Pons (tissue), 1 donor: ENCODE measurements at regions not wholly inside any gene's neighbourhood (a gene's known extent, or its start where the extent isn't known, plus 50 kb on each side); places are given as distances from the start of the nearest gene placed in this dataset.
"Not testable (repeated sequence)": the region's sequence is repeated elsewhere in the genome, so short reads cannot be mapped to it uniquely, and the experiment has no call there.

ENCODE experiments used
- DNase-seq: peaks from one replicate; pipeline ENCODE4 v3.0.0-alpha.2; 2016; ENCODE audit warnings: low spot score

DNA sequence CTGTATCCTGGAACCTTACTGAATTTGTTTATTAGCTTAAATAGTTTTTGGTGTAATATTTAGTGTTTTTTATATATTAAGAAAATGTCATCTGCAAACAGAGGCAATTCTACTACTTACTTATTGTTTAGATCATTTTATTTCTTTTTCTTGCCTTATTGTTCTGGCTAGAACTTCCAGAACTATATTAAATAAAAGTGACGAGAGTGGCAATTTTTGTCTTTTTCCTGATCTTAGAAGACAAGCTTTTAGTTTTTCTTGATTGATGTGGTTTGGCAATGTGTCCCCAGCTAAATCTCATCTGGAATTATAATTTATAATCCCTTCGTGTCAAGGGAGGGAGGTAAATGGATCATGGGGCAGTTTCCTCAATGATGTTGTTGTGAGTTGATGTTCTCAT, 857.8 kb downstream of the SLC6A15 start:
- no peak for DNase-seq

DNA sequence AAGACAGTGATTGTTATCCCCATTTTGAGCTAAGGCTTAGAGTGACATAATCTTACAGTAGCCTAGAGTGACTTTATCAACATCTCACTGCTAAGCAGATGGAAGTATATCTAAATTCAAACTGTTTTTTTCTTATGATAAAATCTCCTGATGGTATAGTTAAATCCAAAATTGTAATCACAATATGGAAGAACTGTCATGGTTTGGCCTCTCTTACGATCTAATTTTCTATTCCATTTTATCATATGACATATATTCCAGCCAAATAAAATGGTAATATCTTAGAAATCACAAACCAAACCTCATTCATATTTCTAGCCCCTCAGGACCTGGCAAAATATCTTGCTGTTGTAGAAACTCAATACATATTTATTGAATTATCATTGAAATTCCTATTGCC, 864.7 kb downstream of the SLC6A15 start:
- DNase-seq: no peak

DNA sequence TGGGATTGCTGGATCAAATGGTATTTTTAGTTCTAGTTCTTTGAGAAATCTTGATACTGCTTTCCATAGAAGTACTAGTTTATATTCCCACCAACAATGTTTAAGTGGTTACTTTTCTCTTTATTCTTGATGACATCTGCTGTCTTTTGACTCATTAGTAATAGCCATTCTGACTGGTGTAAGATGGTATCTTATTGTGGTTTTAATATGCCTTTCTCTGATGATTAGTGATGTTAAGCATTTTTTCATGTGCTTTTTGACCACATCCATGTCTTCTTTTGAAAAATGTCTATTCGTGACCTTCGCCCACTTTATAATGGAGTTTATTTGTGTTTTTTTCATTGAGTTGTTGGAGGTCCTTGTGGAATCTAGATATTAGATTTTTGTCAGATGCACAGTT, 865.7 kb downstream of the SLC6A15 start:
- no peak for DNase-seq

DNA sequence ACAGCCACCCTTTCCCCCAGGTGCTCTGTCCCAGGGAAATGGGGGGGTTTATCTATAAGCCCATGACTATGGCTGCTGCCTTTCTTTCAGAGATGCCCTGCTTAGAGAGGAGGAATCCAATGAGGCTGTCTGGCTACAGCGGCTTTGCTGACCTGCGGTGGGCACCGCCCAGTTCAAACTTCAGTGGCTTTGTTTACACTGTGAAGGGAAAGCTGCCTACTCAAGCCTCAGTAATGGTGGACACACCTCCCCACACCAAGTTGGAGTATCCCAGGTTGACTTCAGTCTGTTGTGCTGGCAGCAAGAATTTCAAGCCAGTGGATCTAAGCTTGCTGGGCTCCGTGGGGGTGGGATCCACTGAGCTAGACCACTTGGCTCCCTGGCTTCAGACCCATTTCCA, 869.2 kb downstream of the SLC6A15 start:
- no peak for DNase-seq

DNA sequence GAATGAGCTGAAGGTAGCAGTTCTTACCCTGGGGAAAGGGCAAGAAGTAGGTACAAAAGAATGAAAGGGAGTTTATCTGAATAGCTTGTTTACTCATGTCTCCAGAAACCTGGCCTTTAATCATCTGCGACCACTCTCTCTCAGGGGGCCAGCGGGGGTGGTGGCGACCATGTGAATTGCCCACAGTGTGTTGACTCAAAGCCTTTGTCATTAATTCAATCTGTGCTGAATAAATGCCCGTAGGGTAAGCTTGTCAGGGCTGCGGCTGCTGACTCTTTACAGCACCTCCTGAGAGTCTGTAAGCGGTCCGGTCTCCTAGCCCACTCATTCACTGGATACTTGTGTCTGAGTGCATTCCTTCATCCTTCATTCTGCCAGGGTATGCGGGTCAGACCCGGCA, 874.4 kb downstream of the SLC6A15 start:
- no peak for DNase-seq

DNA sequence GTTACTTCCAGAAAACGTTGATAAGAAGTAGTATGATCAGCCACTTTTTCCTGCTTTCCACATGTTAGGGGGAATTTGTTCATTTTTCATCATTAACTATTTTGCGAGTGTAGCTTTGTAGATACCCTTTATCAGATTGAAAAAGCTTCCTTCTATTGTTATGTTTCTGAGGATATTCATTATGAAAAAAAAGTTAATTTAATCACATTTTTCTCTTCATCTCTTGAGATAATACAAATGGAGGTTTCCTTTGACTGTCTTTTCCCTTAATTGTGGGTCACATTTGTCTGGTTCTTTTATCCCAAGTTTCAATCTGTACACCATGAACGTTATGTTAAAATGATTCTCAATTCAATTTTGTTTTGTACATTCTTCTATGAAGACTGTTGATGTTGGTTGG, 875.7 kb downstream of the SLC6A15 start:
- no peak for DNase-seq

DNA sequence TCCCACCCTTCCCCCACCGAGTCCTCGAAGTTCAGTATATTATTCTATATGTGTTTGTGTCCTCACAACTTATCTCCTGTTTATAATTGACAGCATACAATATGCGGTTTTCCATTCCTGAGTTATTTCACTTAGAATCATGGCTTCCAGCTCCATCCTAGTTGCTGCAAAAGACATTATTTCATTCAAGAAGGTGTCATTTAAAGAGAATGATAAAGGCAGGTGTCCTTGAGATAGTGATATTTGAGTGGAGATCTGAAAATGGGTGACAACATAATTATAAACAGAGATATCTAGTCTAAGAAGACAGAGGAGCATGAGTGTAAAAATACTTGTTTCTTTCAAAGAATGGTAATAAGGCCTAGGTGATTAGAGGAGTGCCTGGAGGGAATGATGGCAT, 876.8 kb downstream of the SLC6A15 start:
- no peak for DNase-seq

DNA sequence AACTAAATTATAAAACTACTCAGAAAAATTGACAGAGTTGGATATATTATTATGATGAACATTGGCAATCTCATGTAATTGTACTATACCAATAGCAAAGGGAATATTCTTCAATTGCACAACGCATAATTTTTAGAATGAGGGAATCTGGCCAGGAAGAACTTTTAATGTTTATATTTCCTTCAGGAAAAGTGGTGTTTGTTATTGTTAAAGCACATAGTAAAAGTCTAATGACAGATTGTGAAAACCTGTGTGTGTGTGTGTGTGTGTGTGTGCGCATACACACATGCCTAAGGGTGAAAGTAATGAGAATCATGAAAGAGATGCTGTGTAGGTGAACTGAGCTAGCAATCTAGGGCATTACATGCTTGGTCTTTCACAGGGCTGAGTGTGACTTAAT, 877.7 kb downstream of the SLC6A15 start:
- no peak for DNase-seq

DNA sequence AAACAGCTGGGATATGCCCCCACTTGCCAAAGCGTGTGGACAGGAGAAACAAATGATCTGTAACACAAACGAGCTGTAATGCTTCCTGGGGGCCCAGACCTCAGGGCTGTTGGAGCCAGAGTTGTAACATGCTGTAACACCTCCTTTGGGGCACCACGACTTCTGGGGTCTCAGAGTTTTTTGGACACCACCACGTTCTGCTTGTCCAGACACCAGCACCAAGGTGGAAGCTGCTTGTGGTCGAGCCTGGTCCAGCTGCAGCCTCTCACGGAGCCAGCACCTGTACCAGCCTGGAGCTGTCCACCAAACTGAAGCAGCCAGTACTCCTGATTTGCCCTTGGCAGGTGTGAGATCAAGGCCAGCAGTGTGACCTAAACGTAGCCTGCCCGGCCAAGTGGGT, 879.4 kb downstream of the SLC6A15 start:
- DNase-seq: no peak

DNA sequence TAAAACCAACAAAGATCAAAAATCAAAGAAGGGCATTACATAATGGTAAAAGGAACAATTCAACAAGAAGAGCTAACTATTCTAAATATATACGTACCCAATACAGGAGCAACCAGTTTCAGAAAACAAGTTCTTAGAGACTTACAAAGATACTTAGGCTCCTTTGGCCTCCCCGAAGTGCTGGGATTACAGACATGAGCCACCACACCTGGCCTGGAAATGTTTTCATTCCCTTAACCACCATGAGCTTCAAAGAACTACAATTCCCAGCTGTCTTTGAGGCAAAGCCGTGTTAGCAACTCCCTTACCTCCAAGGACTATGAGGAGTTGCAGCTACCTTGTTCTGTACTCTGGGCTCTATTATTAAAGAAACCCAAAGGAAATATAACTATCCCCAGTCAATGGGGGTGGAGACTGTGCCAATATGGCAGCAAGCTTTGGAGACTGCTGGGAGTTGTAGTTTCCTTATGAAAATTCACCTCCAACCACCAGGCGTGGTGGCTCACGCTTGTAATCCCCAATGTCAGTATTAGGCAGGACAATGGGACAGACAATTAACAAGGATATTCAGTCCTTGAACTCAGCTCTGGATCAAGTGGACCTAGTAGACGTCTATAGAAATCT, 893.9 kb downstream of the SLC6A15 start:
- not testable (repeated sequence) for DNase-seq

DNA sequence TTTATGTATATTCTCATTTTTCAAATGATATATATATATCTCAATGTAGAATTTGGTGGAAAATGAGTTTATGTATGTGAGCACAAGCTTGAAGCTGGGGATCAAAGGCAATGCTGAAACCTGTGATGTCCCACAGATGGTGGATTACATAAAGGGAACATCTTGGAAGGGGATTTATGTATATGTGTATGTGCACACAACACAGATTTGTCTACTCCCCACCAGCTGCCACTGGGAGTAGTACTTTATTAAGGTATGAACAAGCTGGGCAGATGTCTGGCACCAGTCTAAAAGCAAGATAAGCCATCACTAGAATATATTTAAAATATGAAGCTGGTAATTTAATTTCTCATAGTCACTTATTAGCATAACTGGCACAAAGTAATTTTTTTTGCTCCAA, 895.6 kb downstream of the SLC6A15 start:
- no peak for DNase-seq

DNA sequence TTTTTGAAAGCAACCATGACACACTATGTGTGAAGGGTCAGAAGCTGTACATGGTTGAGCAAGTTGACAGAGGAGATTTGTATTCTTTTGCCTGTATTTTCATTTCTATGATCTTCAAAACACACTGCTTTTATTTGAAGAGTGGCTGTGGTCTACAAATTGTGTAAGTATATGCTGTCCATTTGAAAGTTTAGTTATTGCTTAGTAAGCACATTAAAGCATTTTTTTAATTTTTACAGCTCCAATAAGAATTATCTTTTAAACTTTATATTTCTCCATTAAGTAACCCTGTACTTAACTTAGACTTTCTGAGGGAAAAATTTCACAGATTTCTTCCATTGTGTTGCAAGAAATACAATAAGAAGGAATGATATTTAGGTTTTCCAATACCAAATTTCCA, 915.2 kb downstream of the SLC6A15 start:
- DNase-seq: no peak

DNA sequence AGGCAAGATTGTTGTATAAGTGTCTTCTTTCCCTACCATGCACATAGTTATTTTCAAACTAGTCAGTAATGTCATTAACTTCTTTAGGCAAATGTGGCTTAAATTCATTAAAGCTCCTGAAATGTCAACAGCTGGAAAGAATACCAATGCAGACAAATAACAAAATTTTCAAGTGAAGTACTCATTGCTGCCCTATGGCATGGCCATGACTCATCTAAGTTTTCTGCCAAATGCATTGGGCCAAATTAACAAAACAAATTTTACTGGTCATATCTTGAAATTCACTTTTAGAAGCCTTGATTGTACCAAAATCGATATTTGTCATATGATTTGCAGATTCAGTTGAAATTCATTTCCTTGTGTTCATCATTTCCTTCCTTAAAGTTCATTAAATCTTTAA, 915.9 kb downstream of the SLC6A15 start:
- no peak for DNase-seq

DNA sequence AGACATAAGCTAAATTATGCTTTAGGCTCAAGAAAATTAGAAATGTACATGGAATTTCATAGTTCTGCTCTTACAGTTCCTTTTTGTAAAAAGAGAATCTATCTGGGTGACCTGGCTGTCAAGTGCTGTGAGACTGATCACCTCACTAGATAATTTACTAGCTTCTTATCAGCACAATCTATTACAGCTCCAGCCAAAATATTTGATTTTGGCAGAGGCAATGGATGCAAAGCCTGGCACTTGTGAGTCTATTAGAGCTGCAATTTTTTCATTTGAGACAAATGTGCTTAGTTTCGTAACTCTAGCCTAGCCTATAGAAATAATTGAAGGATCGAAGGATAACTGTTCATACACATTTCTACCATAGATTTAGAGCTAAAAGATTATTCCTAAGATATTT, 927.5 kb downstream of the SLC6A15 start:
- DNase-seq: no peak

DNA sequence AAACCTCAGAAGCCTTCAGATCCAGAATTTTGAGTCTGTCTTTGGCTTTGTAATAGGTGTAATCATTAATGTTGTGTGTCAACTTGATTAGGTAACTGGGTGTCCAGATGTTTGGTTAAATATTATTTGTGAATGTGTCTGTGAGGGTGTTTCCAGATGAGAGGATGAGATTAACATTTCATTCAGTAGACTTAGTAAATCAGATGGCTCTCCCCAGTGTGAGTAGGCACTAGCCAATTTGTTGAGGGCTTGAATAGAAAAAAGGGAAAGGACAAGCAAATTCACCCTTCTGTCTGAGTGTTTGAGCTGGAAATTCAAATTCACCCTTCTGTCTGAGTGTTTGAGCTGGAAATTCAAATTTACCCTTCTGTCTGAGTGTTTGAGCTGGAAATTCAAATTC, 932.2 kb downstream of the SLC6A15 start:
- no peak for DNase-seq

DNA sequence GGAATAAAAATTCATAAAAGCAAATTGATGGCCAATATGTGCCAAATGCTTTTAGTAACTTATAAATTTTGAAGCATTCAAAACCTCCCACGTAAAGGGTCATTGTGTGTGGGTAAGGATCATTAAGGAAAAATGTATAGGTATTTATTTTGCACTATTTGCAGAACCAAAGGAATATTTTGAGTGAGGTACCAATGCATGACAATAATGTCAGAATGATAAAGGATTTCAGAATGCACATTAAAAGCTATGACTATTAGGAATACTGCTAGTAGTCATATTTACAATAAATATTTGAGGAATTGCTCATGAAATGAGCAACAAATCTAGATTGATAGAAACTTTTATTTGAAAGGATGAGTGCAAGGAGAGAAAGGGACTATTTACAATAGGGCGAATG, 932.8 kb downstream of the SLC6A15 start:
- no peak for DNase-seq

DNA sequence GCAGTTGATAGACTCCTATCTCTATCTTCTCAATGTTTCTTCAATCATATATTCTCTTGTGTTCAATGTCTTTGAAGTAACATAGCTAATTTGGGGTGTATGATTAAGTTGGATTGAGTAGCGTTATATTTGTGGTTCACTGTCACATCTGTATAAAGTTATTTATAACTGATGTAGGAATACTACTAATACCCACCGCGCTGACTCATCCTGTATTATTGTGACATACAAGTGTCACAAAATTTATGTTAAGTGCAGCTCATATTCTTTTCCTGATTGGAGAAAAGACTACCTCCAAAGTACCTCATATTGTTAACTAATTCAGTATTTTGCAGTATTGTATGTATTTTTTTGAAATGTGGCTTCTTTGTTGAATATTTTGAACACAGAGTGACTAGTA, 940.8 kb downstream of the SLC6A15 start:
- no peak for DNase-seq

DNA sequence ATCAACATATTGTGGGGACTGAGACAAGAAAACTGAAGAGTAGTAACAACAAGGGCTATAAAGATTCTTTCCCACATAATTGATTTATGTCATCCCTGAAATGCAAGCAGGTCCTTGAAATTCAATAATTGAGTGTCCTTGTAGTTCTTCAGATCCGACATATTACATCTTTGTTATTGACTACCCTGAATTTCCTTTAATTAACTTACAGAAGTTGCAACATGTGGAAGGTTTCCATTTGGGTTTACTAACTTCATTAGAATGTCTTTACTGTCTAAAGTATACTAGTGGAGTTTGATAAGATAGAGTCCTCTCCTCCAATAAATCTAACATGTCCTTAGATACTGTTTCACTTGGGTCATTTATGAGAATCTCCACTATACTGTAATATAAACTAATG, 951.8 kb downstream of the SLC6A15 start:
- no peak for DNase-seq

DNA sequence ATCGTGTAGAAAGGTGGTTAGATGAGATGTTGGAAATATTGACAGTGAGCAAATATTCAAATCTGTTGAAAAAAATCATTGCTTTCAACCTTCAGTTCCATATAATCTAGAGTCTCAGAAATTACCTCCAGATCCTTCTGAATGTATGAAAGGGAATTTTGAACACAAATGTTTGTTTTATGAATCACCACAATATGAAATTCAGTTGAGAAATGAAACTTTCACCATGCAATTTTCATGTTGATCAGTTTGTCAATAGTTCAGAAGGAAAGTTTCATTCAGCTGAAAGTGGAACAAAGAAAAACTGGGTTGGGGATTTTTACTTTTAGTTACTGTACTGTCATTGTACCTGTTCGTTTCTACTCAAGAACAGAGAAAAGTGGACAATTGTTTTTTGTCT, 953.6 kb downstream of the SLC6A15 start:
- no peak for DNase-seq

DNA sequence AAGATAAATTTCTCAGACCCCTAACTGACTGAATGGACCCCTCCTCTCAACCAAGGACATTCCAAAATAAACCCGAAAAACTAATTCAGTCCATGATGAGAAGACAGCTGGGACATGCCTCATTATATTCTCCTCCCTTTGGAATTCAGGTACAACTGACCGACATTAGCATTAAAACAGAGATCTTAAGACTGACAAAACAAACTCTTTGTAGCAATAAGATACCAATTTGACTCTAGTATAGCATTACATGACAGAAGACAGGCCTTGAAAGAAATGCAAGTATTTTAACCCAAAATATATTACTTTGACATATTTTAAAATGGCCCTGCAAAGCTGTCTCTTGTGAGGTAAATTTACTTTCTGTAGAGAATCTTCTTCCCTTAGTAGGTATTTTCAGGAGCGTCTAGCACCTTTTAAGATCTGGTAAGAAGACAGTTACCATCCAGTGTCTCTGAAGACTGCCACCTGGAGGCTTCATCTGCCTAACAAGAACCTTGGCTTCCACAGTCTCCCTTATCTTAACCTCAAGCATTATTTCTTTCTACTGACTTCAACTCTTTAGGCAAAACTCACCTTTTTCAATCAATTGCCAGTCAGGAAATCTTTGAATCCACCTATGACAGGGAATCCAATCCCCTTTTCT, 957.5 kb downstream of the SLC6A15 start:
- DNase-seq: no peak

DNA sequence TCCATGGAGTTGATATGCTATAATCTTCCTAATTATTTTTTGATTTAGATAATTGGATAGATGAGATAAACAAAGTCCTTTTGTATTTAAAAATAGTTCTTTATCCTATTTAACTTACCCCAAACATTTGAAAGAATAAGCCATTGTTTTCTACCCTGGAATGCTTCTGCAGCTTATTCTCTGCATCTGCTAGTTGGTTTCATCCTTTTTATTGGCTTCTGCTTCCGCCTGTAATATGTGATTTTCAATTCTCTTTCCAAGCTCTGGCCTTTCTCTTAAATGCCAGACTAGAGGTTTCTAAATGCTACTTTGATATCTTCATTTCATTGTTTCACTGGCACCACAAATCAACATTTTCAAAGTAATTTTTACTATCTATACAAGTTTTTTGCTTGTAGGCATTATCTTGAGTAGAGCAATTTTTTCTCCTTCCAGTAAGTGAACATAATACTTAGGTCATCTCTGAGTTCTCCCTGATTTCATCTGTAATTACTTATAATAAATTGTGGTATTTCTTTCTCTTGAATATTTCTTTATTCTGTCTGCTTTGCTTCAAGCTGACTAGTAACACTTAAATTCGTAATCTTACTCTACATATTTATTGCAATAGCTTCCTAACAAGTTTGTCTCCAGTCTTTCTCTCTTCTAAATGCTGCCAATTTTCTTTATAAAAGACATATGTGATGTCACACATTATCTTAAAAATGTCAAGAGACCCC, 958.4 kb downstream of the SLC6A15 start:
- DNase-seq: peak; percentile 91

DNA sequence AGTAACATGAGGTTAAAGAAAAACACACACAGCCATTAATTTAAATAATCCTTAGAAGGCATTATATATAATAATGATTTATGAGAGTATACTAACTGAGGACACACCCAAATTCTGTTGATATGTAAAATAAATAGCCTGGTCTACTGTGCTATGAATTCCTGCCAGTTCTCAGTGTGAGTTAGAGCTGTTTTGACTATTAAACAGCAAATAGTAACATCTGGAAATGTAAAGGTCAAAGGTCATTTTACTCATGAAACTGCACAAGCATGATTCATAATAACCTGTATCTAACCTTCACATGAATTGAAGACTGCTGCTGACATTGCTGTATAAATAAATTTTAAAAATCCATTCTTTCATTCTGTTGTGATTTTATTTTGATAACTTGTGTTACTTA, 966.7 kb downstream of the SLC6A15 start:
- no peak for DNase-seq

DNA sequence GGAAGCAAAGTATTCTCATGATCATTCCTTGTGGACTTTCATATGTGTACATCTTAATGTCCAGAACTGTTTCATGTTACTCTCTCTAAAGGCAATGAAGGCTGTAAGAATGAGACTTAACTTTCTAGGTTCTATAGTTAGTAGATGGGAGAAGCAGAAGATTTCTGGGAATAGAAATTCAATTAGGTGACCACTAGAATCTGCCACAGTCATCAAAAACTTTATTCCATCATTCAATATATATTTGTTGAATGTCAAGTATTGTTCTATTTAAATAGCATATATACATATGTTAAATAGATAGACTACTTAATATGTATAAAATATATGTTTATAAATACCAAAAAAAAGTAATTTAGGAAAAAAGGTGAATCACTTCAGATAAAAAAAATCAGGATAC, 972.9 kb downstream of the SLC6A15 start:
- DNase-seq: no peak

DNA sequence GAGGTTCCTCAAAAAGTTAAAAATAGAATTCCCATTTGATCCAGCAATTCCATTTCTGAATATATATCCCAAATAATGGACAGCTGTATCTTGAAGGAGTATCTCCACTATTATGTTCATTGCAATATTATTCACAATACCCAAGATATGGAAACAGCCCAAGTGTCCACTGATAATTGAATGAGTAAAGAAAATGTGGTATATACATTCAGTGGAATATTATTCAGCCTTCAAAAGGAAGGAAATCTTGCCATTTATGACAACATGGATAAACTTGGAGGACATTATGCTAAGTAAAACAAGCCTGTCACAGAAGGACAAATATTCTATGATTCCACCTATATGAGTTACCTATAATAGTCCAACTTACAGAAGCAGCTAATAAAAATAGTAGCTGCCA, 979.0 kb downstream of the SLC6A15 start:
- no peak for DNase-seq
